NT2/D1 (cell line): ENCODE measurements at regions not wholly inside any gene's neighbourhood (a gene's known extent, or its start where the extent isn't known, plus 50 kb on each side); places are given as distances from the start of the nearest gene placed in this dataset.

Source experiments
- YY1 ChIP-seq: IDR thresholded peaks from 2 replicates; pipeline ENCODE4 v1.6.1; 2011; ENCODE audit not compliant: insufficient read length, insufficient read depth
- ZNF274 ChIP-seq: IDR thresholded peaks from 2 replicates; pipeline ENCODE4 v1.6.1; 2011; ENCODE audit warnings: mild to moderate bottlenecking, low read depth, low read length

GRCh38 chr15:26083457-26083856 lies 220.3 kb upstream of the ATP10A start:
- TF ChIP-seq YY1 (no peak), ZNF274 (no peak)
